Stimulated activated naive CD8-positive, alpha-beta T cell treated with anti-CD3 and anti-CD28 coated beads, Interleukin-15, Interleukin-2, amounts not matched to agents 100 ng/mL and 50 ng/mL, for 24 hours (primary cell): ENCODE measurements at regions not wholly inside any gene's neighbourhood (a gene's known extent, or its start where the extent isn't known, plus 50 kb on each side); places are given as distances from the start of the nearest gene placed in this dataset.

ENCODE experiments used
- H3K27ac Mint-ChIP-seq: one replicate; pipeline ENCODE4 v1.8.0; 2021; ENCODE audit warnings: mild to moderate bottlenecking, mixed read lengths
- H3K27me3 Mint-ChIP-seq: one replicate; pipeline ENCODE4 v1.8.0; 2021; ENCODE audit warnings: mixed read lengths
- H3K36me3 Mint-ChIP-seq: one replicate; pipeline ENCODE4 v1.8.0; 2021; ENCODE audit warnings: low read depth, mixed read lengths
- H3K4me1 Mint-ChIP-seq: one replicate; pipeline ENCODE4 v1.8.0; 2021; ENCODE audit warnings: low read depth, mixed read lengths
- H3K4me3 Mint-ChIP-seq: one replicate; pipeline ENCODE4 v1.8.0; 2021; ENCODE audit warnings: mild to moderate bottlenecking, mixed read lengths
- H3K9me3 Mint-ChIP-seq: one replicate; pipeline ENCODE4 v1.8.0; 2021; ENCODE audit warnings: mixed read lengths

- Mint-ChIP-seq H3K27ac (no peak overlapping the region), H3K4me1 (peaks cover 23% of the 10 kb centered on the region), H3K4me3 (no peak overlapping the region), H3K27me3 (no peaks in the 10 kb centered on the region), H3K36me3 (no peaks in the 10 kb centered on the region), H3K9me3 (no peaks in the 10 kb centered on the region)
Measured at GRCh38 chr12:24739106-24739779, 209.7 kb downstream of the BCAT1 start.

- no peak overlapping the region for H3K27ac Mint-ChIP-seq
- no peaks in the 10 kb centered on the region for H3K36me3 Mint-ChIP-seq
- H3K4me3 Mint-ChIP-seq, result no peak overlapping the region
- H3K27me3 Mint-ChIP-seq, result peaks cover 4% of the 10 kb centered on the region
- peaks cover 23% of the 10 kb centered on the region for H3K4me1 Mint-ChIP-seq
- H3K9me3 Mint-ChIP-seq, result no peaks in the 10 kb centered on the region
Measured at GRCh38 chr12:24738441-24738840, 210.5 kb downstream of the BCAT1 start.

GRCh38 chr12:24731596-24731995, 217.3 kb downstream of the BCAT1 start:
- Mint-ChIP-seq H3K36me3 (no peaks in the 10 kb centered on the region), H3K27me3 (peaks cover 12% of the 10 kb centered on the region), H3K4me1 (peaks cover 41% of the 10 kb centered on the region), H3K9me3 (no peaks in the 10 kb centered on the region), H3K4me3 (no peak overlapping the region), H3K27ac (no peak overlapping the region)

- peaks cover 43% of the 10 kb centered on the region for H3K4me1 Mint-ChIP-seq
- peak overlapping the region; percentile 85 for H3K27ac Mint-ChIP-seq
- H3K4me3 Mint-ChIP-seq, result peak overlapping the region; percentile 23
- H3K36me3 Mint-ChIP-seq, result peaks cover 2% of the 10 kb centered on the region
- H3K9me3 Mint-ChIP-seq, result peaks cover 2% of the 10 kb centered on the region
- H3K27me3 Mint-ChIP-seq, result peaks cover 12% of the 10 kb centered on the region
Measured at GRCh38 chr12:24730489-24730896, 218.4 kb downstream of the BCAT1 start.

- Mint-ChIP-seq H3K36me3 (peaks cover 8% of the 10 kb centered on the region), H3K9me3 (peaks cover 7% of the 10 kb centered on the region), H3K4me3 (no peak overlapping the region), H3K27me3 (peaks cover 12% of the 10 kb centered on the region), H3K4me1 (peaks cover 59% of the 10 kb centered on the region), H3K27ac (no peak overlapping the region)
Measured at GRCh38 chr12:24728826-24729225, 220.1 kb downstream of the BCAT1 start.

- Mint-ChIP-seq H3K4me3 (no peak overlapping the region), H3K36me3 (peaks cover 8% of the 10 kb centered on the region), H3K27me3 (peaks cover 7% of the 10 kb centered on the region), H3K27ac (no peak overlapping the region), H3K4me1 (peaks cover 60% of the 10 kb centered on the region), H3K9me3 (peaks cover 7% of the 10 kb centered on the region)
Measured at GRCh38 chr12:24728366-24728765, 220.5 kb downstream of the BCAT1 start.

GRCh38 chr12:24725616-24726015, 223.3 kb downstream of the BCAT1 start:
- Mint-ChIP-seq H3K36me3 (peaks cover 12% of the 10 kb centered on the region), H3K4me3 (no peak overlapping the region), H3K27me3 (no peaks in the 10 kb centered on the region), H3K27ac (peak overlapping the region; percentile 74), H3K9me3 (peaks cover 15% of the 10 kb centered on the region), H3K4me1 (peaks cover 42% of the 10 kb centered on the region)

GRCh38 chr12:24724814-24725213, 224.1 kb downstream of the BCAT1 start:
- Mint-ChIP-seq H3K4me1 (peaks cover 42% of the 10 kb centered on the region), H3K27ac (peak overlapping the region; percentile 74), H3K4me3 (no peak overlapping the region), H3K36me3 (peaks cover 16% of the 10 kb centered on the region), H3K27me3 (no peaks in the 10 kb centered on the region), H3K9me3 (peaks cover 19% of the 10 kb centered on the region)

GRCh38 chr12:24723759-24724158, 225.1 kb downstream of the BCAT1 start:
- Mint-ChIP-seq H3K4me3 (no peak overlapping the region), H3K36me3 (peaks cover 16% of the 10 kb centered on the region), H3K27ac (peak overlapping the region; percentile 13), H3K27me3 (no peaks in the 10 kb centered on the region), H3K4me1 (peaks cover 46% of the 10 kb centered on the region), H3K9me3 (peaks cover 19% of the 10 kb centered on the region)

GRCh38 chr12:24721191-24721590, 227.7 kb downstream of the BCAT1 start:
- Mint-ChIP-seq H3K27me3 (peaks cover 3% of the 10 kb centered on the region), H3K4me1 (peaks cover 53% of the 10 kb centered on the region), H3K9me3 (peaks cover 24% of the 10 kb centered on the region), H3K4me3 (no peak overlapping the region), H3K27ac (no peak overlapping the region), H3K36me3 (peaks cover 16% of the 10 kb centered on the region)

- Mint-ChIP-seq H3K4me1 (peaks cover 40% of the 10 kb centered on the region), H3K27me3 (peaks cover 3% of the 10 kb centered on the region), H3K9me3 (peaks cover 17% of the 10 kb centered on the region), H3K27ac (peak overlapping the region; percentile 89), H3K4me3 (peak overlapping the region; percentile 40), H3K36me3 (peaks cover 8% of the 10 kb centered on the region)
Measured at GRCh38 chr12:24719293-24719721, 229.6 kb downstream of the BCAT1 start.

GRCh38 chr12:24718617-24719016, 230.3 kb downstream of the BCAT1 start:
- peaks cover 8% of the 10 kb centered on the region for H3K36me3 Mint-ChIP-seq
- H3K27ac Mint-ChIP-seq, result peak overlapping the region; percentile 89
- peaks cover 16% of the 10 kb centered on the region for H3K9me3 Mint-ChIP-seq
- H3K4me3 Mint-ChIP-seq, result peak overlapping the region; percentile 40
- H3K4me1 Mint-ChIP-seq, result peaks cover 34% of the 10 kb centered on the region
- peaks cover 3% of the 10 kb centered on the region for H3K27me3 Mint-ChIP-seq

- no peak overlapping the region for H3K27ac Mint-ChIP-seq
- H3K36me3 Mint-ChIP-seq, result no peaks in the 10 kb centered on the region
- peaks cover 20% of the 10 kb centered on the region for H3K4me1 Mint-ChIP-seq
- peaks cover 3% of the 10 kb centered on the region for H3K27me3 Mint-ChIP-seq
- H3K4me3 Mint-ChIP-seq, result no peak overlapping the region
- H3K9me3 Mint-ChIP-seq, result peaks cover 5% of the 10 kb centered on the region
Measured at GRCh38 chr12:24714237-24714636, 234.7 kb downstream of the BCAT1 start.

GRCh38 chr12:24711056-24712008, 237.6 kb downstream of the BCAT1 start:
- Mint-ChIP-seq H3K27me3 (no peaks in the 10 kb centered on the region), H3K4me3 (no peak overlapping the region), H3K36me3 (no peaks in the 10 kb centered on the region), H3K9me3 (no peaks in the 10 kb centered on the region), H3K27ac (no peak overlapping the region), H3K4me1 (peaks cover 3% of the 10 kb centered on the region)

- Mint-ChIP-seq H3K9me3 (no peaks in the 10 kb centered on the region), H3K4me1 (peaks cover 14% of the 10 kb centered on the region), H3K4me3 (no peak overlapping the region), H3K27me3 (no peaks in the 10 kb centered on the region), H3K27ac (no peak overlapping the region), H3K36me3 (no peaks in the 10 kb centered on the region)
Measured at GRCh38 chr12:24709216-24709615, 239.7 kb downstream of the BCAT1 start.
